Mucosa of rectum (tissue), 2 donors: ENCODE measurements at regions not wholly inside any gene's neighbourhood (a gene's known extent, or its start where the extent isn't known, plus 50 kb on each side); places are given as distances from the start of the nearest gene placed in this dataset.

ENCODE experiments used
- H3K27ac ChIP-seq, 2 donors: one replicate each; pipeline ENCODE4 v1.7.0; 2013; ENCODE audit warnings: inconsistent platforms in 2 of 2, low read depth in 2 of 2, low read length in 2 of 2
- H3K27me3 ChIP-seq, 2 donors: one replicate each; pipeline ENCODE4 v1.7.0; 2013; ENCODE audit warnings: low read length in 2 of 2; ENCODE audit not compliant: control insufficient read depth in 2 of 2, insufficient read depth in 2 of 2
- H3K36me3 ChIP-seq, 2 donors: one replicate each; pipeline ENCODE4 v1.7.0; 2013; ENCODE audit warnings: low read length in 2 of 2; ENCODE audit not compliant: control insufficient read depth in 2 of 2, insufficient read depth in 2 of 2
- H3K4me1 ChIP-seq, 2 donors: one replicate each; pipeline ENCODE4 v1.7.0; 2013; ENCODE audit warnings: low read length in 2 of 2, mild to moderate bottlenecking in 1 of 2; ENCODE audit not compliant: control insufficient read depth in 2 of 2, insufficient read depth in 2 of 2
- H3K4me3 ChIP-seq, 2 donors: one replicate each; pipeline ENCODE4 v1.7.0; 2013; ENCODE audit warnings: low read length in 2 of 2
- H3K9ac ChIP-seq, 2 donors: one replicate each; pipeline ENCODE4 v1.7.0; 2013; ENCODE audit warnings: low read length in 2 of 2, low read depth in 1 of 2, mild to moderate bottlenecking in 1 of 2
- H3K9me3 ChIP-seq, 2 donors: one replicate each; pipeline ENCODE4 v1.7.0; 2013; ENCODE audit warnings: low read length in 2 of 2; ENCODE audit not compliant: control insufficient read depth in 2 of 2
- donor health status: healthy.
- donor health status: Normal muscosa, but diverticular disease.

- Histone ChIP-seq H3K36me3 (no peaks in the 10 kb centered on the region), H3K27ac (no peak overlapping the region), H3K9me3 (no peaks in the 10 kb centered on the region), H3K9ac (no peak overlapping the region), H3K4me3 (no peak overlapping the region), H3K27me3 (no peaks in the 10 kb centered on the region), H3K4me1 (no peaks in the 10 kb centered on the region)
These were observed 64.0 kb upstream of the CHRM3 start for GRCh38 chr1:239322369-239322768.

DNA sequence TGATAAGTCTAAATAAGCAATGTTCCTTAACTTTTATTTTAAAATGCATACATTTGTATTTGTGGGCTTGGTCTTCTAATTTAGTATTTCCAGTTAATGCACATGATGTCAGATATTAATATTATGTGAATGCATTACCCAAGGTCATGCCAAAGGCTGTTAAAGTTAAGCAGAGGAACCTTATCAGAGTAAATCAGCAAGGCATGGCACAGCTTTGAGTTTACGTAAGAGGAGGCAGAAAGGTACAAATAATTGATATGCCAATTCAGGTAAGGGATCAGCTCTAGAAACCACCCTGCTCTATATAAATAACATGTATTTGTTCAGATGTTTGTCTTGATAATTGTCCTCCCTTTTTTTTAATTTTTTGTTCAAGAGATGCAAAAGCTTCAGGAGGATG lies 64.5 kb upstream of the CHRM3 start:
- Histone ChIP-seq H3K36me3 (no peaks in the 10 kb centered on the region), H3K27me3 (no peaks in the 10 kb centered on the region), H3K4me3 (no peak overlapping the region), H3K9ac (no peak overlapping the region), H3K27ac (no peak overlapping the region), H3K4me1 (no peaks in the 10 kb centered on the region), H3K9me3 (no peaks in the 10 kb centered on the region)

- no peaks in the 10 kb centered on the region for H3K27me3 ChIP-seq
- peaks cover 3 to 9% of the 10 kb centered on the region in 2 donors for H3K4me1 ChIP-seq
- no peak overlapping the region for H3K4me3 ChIP-seq
- no peaks in the 10 kb centered on the region for H3K9me3 ChIP-seq
- H3K36me3 ChIP-seq: no peaks in the 10 kb centered on the region
- H3K27ac ChIP-seq: no peak overlapping the region
- no peak overlapping the region for H3K9ac ChIP-seq
These were observed 68.4 kb upstream of the CHRM3 start for GRCh38 chr1:239317948-239318347.

- no peak overlapping the region for H3K27ac ChIP-seq
These were observed 70.6 kb upstream of the CHRM3 start for GRCh38 chr1:239315631-239316217.

GRCh38 chr1:239311331-239311730 lies 75.0 kb upstream of the CHRM3 start:
- H3K4me1 ChIP-seq: peaks cover 3 to 9% of the 10 kb centered on the region in 2 donors
- no peak overlapping the region for H3K9ac ChIP-seq
- H3K9me3 ChIP-seq: no peaks in the 10 kb centered on the region
- H3K27me3 ChIP-seq: no peaks in the 10 kb centered on the region
- H3K4me3 ChIP-seq: no peak overlapping the region
- H3K36me3 ChIP-seq: no peaks in the 10 kb centered on the region
- no peak overlapping the region for H3K27ac ChIP-seq

More at GRCh38 chr1:239315631-239316217, 70.6 kb upstream of the CHRM3 start:
- Histone ChIP-seq H3K9me3 (no peaks in the 10 kb centered on the region), H3K4me1 (peaks cover 3 to 9% of the 10 kb centered on the region in 2 donors), H3K9ac (no peak overlapping the region), H3K36me3 (no peaks in the 10 kb centered on the region), H3K27me3 (no peaks in the 10 kb centered on the region), H3K4me3 (no peak overlapping the region)

DNA sequence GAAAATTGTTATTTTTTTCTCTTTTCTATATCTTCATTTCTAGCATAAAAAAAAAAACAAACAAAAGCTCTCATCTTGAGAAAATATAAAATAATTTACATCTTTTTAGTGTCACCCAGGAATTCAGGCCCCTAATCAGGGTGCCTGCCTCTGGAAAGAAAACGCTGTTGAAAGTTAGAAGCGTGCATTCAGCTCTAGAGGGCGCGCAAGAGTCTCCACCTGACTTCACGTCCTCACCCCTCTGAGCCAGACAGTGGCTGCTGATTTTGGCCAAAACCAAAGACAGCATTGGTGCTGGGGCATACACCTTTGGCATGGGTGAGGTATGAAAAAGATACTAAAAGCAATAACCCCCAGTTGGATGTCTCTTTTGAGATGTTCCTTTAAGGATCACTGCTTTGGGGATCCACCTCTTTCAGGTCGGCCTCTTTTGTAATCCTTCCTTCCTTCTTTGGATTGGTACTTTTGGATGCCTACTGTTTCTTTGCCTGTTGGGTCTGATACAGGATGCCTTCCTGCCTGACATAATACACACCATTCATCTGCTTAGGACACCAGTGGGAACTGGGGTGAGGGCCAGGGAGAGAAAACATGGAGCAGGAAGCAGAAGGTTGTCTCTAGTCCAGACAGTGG lies 77.6 kb upstream of the CHRM3 start:
- Histone ChIP-seq H3K9ac (no peak overlapping the region), H3K27me3 (no peaks in the 10 kb centered on the region), H3K27ac (no peak overlapping the region), H3K9me3 (no peaks in the 10 kb centered on the region), H3K4me1 (no peaks in the 10 kb centered on the region), H3K4me3 (no peak overlapping the region), H3K36me3 (no peaks in the 10 kb centered on the region)

DNA sequence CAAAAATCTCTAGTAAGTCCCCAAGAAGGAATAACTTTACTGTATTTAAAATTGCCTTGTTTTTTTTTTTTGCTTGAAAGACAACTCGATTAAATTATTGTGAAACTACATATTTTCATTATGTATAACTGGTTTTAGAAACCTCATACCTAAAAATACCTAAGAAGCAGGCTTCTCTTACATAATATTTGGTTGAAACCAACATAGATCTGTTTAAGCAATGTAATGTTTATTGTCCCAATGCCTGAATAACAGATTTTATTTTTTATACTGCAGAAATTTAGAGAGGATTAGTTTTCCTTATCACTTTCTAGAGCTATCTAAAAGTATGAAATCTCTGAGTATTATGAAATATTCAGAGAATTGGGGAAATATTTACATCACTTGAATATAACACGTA lies 78.5 kb upstream of the CHRM3 start:
- no peaks in the 10 kb centered on the region for H3K4me1 ChIP-seq
- H3K36me3 ChIP-seq: no peaks in the 10 kb centered on the region
- H3K4me3 ChIP-seq: no peak overlapping the region
- H3K9ac ChIP-seq: no peak overlapping the region
- no peak overlapping the region for H3K27ac ChIP-seq
- no peaks in the 10 kb centered on the region for H3K27me3 ChIP-seq
- no peaks in the 10 kb centered on the region for H3K9me3 ChIP-seq

- Histone ChIP-seq H3K27me3 (no peaks in the 10 kb centered on the region), H3K36me3 (no peaks in the 10 kb centered on the region), H3K4me1 (no peaks in the 10 kb centered on the region), H3K9ac (no peak overlapping the region), H3K4me3 (no peak overlapping the region), H3K9me3 (no peaks in the 10 kb centered on the region), H3K27ac (no peak overlapping the region)
These were observed 79.9 kb upstream of the CHRM3 start for GRCh38 chr1:239306426-239306825.

- H3K4me3 ChIP-seq: no peak overlapping the region
- H3K9ac ChIP-seq: no peak overlapping the region
- H3K9me3 ChIP-seq: no peaks in the 10 kb centered on the region
- H3K27me3 ChIP-seq: no peaks in the 10 kb centered on the region
- H3K27ac ChIP-seq: no peak overlapping the region
- no peaks in the 10 kb centered on the region for H3K4me1 ChIP-seq
- no peaks in the 10 kb centered on the region for H3K36me3 ChIP-seq
These were observed 83.1 kb upstream of the CHRM3 start for GRCh38 chr1:239303289-239303688.

GRCh38 chr1:239302696-239303095 lies 83.7 kb upstream of the CHRM3 start:
- Histone ChIP-seq H3K4me1 (no peaks in the 10 kb centered on the region), H3K27ac (no peak overlapping the region), H3K9ac (no peak overlapping the region), H3K4me3 (no peak overlapping the region), H3K36me3 (no peaks in the 10 kb centered on the region), H3K9me3 (no peaks in the 10 kb centered on the region), H3K27me3 (no peaks in the 10 kb centered on the region)
